Neural cell (in vitro differentiated cells): ENCODE measurements at regions not wholly inside any gene's neighbourhood (a gene's known extent, or its start where the extent isn't known, plus 50 kb on each side); places are given as distances from the start of the nearest gene placed in this dataset.

Source experiments
- H2AFZ ChIP-seq: fragments of 200-600, 300-800 bp; sonication (generic), shearing (Covaris generic); 2 replicates; pipeline ENCODE4 v1.6.0; 2014; ENCODE audit warnings: low read depth, mild to moderate bottlenecking, antibody characterized with exemption, low read length, moderate library complexity
- H3F3A ChIP-seq: fragments of 200-600 bp; shearing (Covaris generic); 2 replicates; pipeline ENCODE4 v1.6.1; 2016; ENCODE audit warnings: mild to moderate bottlenecking, moderate library complexity, mixed read lengths, antibody characterized with exemption, low read length; ENCODE audit not compliant: insufficient read depth, poor library complexity, severe bottlenecking
- H3K27ac ChIP-seq: fragments of 200-600, 300-800 bp; sonication (generic), shearing (Covaris generic); 2 replicates; pipeline ENCODE4 v1.5.1; 2014; ENCODE audit warnings: mild to moderate bottlenecking, low read length, moderate library complexity
- H3K27me3 ChIP-seq: fragments of 300-800, 200-600 bp; sonication (generic), shearing (Covaris generic); 2 replicates; pipeline ENCODE4 v1.6.0; 2014; ENCODE audit warnings: mild to moderate bottlenecking, low read depth, low read length, moderate library complexity; ENCODE audit not compliant: insufficient read depth
- H3K36me3 ChIP-seq: fragments of 300-800, 200-600 bp; sonication (generic), shearing (Covaris generic); 2 replicates; pipeline ENCODE4 v1.5.1; 2014; ENCODE audit warnings: mild to moderate bottlenecking, antibody characterized with exemption, low read length, moderate library complexity; ENCODE audit not compliant: insufficient read depth
- H3K4me2 ChIP-seq: fragments of 300-800, 200-600 bp; sonication (generic), shearing (Covaris generic); 2 replicates; pipeline ENCODE4 v1.6.0; 2014; ENCODE audit warnings: mild to moderate bottlenecking, low read length
- H3K4me3 ChIP-seq: fragments of 300-800, 200-600 bp; sonication (generic), shearing (Covaris generic); 2 replicates; pipeline ENCODE4 v1.5.1; 2014; ENCODE audit warnings: mild to moderate bottlenecking, low read length, moderate library complexity
- H3K79me2 ChIP-seq: fragments of 200-600 bp; shearing (Covaris generic); replicated peaks from 2 replicates; pipeline ENCODE4 v1.6.0; 2014; ENCODE audit warnings: mild to moderate bottlenecking, low read length, moderate library complexity; ENCODE audit not compliant: insufficient read depth
- H3K9ac ChIP-seq: fragments of 300-800, 200-600 bp; sonication (generic), shearing (Covaris generic); 2 replicates; pipeline ENCODE4 v1.6.1; 2016; ENCODE audit warnings: mild to moderate bottlenecking, low read length, mixed read lengths
- H3K9me2 ChIP-seq: fragments of 200-600 bp; shearing (Covaris generic); 2 replicates; pipeline ENCODE4 v1.6.1; 2016; ENCODE audit warnings: mild to moderate bottlenecking, low read length, mixed read lengths; ENCODE audit not compliant: insufficient read depth
- H3K9me3 ChIP-seq: fragments of 200-600, 300-800 bp; sonication (generic), shearing (Covaris generic); 2 replicates; pipeline ENCODE4 v1.6.1; 2016; ENCODE audit warnings: mild to moderate bottlenecking, mixed run types, low read length, moderate library complexity, mixed read lengths
- H4K20me1 ChIP-seq: fragments of 200-600 bp; shearing (Covaris generic); 2 replicates; pipeline ENCODE4 v1.6.1; 2016; ENCODE audit warnings: mild to moderate bottlenecking, mixed run types; ENCODE audit not compliant: insufficient read depth
- CTCF ChIP-seq: fragments of 450-650 bp; IDR thresholded peaks from 2 replicates; pipeline ENCODE4 v1.5.1; 2014; ENCODE audit warnings: antibody characterized with exemption, mild to moderate bottlenecking, moderate library complexity; ENCODE audit not compliant: poor library complexity, severe bottlenecking
- EP300 ChIP-seq: fragments of 450-650 bp; conservative IDR thresholded peaks from 2 replicates; pipeline ENCODE4 v1.6.1; 2014; ENCODE audit warnings: antibody characterized with exemption, mild to moderate bottlenecking, moderate library complexity; ENCODE audit not compliant: poor library complexity, severe bottlenecking
- EZH2 ChIP-seq: fragments of 200-600, 300-800 bp; shearing (Covaris generic), sonication (generic); IDR thresholded peaks from 2 replicates; pipeline ENCODE4 v1.6.1; 2014; ENCODE audit warnings: antibody characterized with exemption, low read length, borderline replicate concordance, mild to moderate bottlenecking; ENCODE audit not compliant: insufficient read depth, poor library complexity, severe bottlenecking
- MXI1 ChIP-seq: fragments of 450-650 bp; conservative IDR thresholded peaks from 2 replicates; pipeline ENCODE4 v1.6.1; 2014; ENCODE audit warnings: antibody characterized with exemption, mild to moderate bottlenecking; ENCODE audit not compliant: poor library complexity, severe bottlenecking
- POLR2AphosphoS5 ChIP-seq: IDR thresholded peaks from 2 replicates; pipeline ENCODE4 v1.6.1; 2012
- REST ChIP-seq: IDR thresholded peaks from 2 replicates; pipeline ENCODE4 v1.6.1; 2012; ENCODE audit warnings: borderline replicate concordance
- SMC3 ChIP-seq: fragments of 450-650 bp; conservative IDR thresholded peaks from 2 replicates; pipeline ENCODE4 v1.6.1; 2014; ENCODE audit warnings: antibody characterized with exemption, mild to moderate bottlenecking, moderate library complexity; ENCODE audit not compliant: poor library complexity
- TAF1 ChIP-seq: IDR thresholded peaks from 2 replicates; pipeline ENCODE4 v1.6.1; 2012; ENCODE audit warnings: low read depth

- Histone ChIP-seq H2AFZ (no peak overlapping the region), H3K79me2 (no peaks in the 10 kb centered on the region), H3K27ac (no peak overlapping the region), H3K4me3 (no peak overlapping the region), H3K27me3 (no peaks in the 10 kb centered on the region), H3K9me2 (no peaks in the 10 kb centered on the region), H3K9me3 (no peaks in the 10 kb centered on the region), H4K20me1 (no peaks in the 10 kb centered on the region), H3K36me3 (no peaks in the 10 kb centered on the region), H3K9ac (no peak overlapping the region), H3K4me2 (no peak overlapping the region), H3F3A (no peaks in the 10 kb centered on the region)
- TF ChIP-seq REST (no peak), TAF1 (no peak), MXI1 (no peak), EZH2 (no peak), CTCF (no peak)
Measured at GRCh38 chr2:239521518-239521815, 120.6 kb upstream of the HDAC4 start.

- H3K36me3 ChIP-seq, result no peaks in the 10 kb centered on the region
- H3K9me3 ChIP-seq, result no peaks in the 10 kb centered on the region
- no peak overlapping the region for H2AFZ ChIP-seq
- no peak overlapping the region for H3K4me2 ChIP-seq
- H4K20me1 ChIP-seq, result no peaks in the 10 kb centered on the region
- H3K9ac ChIP-seq, result no peak overlapping the region
- no peaks in the 10 kb centered on the region for H3F3A ChIP-seq
- H3K27ac ChIP-seq, result no peak overlapping the region
- H3K9me2 ChIP-seq, result no peaks in the 10 kb centered on the region
- no peak for TF ChIP-seq CTCF
- no peak for TF ChIP-seq EZH2
- no peak for TF ChIP-seq REST
- TF ChIP-seq EP300, result no peak
- no peak for TF ChIP-seq POLR2AphosphoS5
- TF ChIP-seq MXI1, result no peak
- TF ChIP-seq SMC3, result no peak
- no peak overlapping the region for H3K4me3 ChIP-seq
- no peaks in the 10 kb centered on the region for H3K79me2 ChIP-seq
- H3K27me3 ChIP-seq, result no peaks in the 10 kb centered on the region
Measured at GRCh38 chr2:239520811-239521517, 120.1 kb upstream of the HDAC4 start.
